GM12892 (cell line): ENCODE measurements at regions not wholly inside any gene's neighbourhood (a gene's known extent, or its start where the extent isn't known, plus 50 kb on each side); places are given as distances from the start of the nearest gene placed in this dataset.

ENCODE experiments used
- DNase-seq: peaks from one replicate; pipeline ENCODE4 v3.0.0; 2011; ENCODE audit not compliant: insufficient read length
- FAIRE-seq: peaks from 2 replicates; lab custom pipeline; 2011; peaks lifted over from hg19 to GRCh38; lab: Jason Lieb, UNC
- POLR2A ChIP-seq: IDR thresholded peaks from 2 replicates; pipeline ENCODE4 v1.6.1; 2011; ENCODE audit warnings: low read depth, low read length, control low read depth
- POLR2AphosphoS5 ChIP-seq: IDR thresholded peaks from 2 replicates; pipeline ENCODE4 v1.6.1; 2011; ENCODE audit warnings: low read depth, low read length, control low read depth
- TAF1 ChIP-seq: IDR thresholded peaks from 2 replicates; pipeline ENCODE4 v1.6.1; 2011; ENCODE audit warnings: low read depth, mild to moderate bottlenecking, control low read depth, low read length, borderline replicate concordance

GRCh38 chr16:64749346-64749745, 372.5 kb downstream of the CDH11 start:
- TF ChIP-seq POLR2AphosphoS5 (no peak), TAF1 (no peak)
- FAIRE-seq (no peak), DNase-seq (no peak)

GRCh38 chr16:64745258-64745930, 376.5 kb downstream of the CDH11 start:
- DNase-seq (no peak), FAIRE-seq (no peak)

GRCh38 chr16:64742455-64743223, 379.2 kb downstream of the CDH11 start:
- TF ChIP-seq TAF1 (no peak), POLR2AphosphoS5 (no peak), POLR2A (no peak)
- no peak for DNase-seq
- no peak for FAIRE-seq

More at GRCh38 chr16:64745258-64745930, 376.5 kb downstream of the CDH11 start:
- TF ChIP-seq TAF1: no peak

- DNase-seq: no peak
- TF ChIP-seq POLR2A: no peak
- TF ChIP-seq TAF1: no peak
- TF ChIP-seq POLR2AphosphoS5: no peak
- no peak for FAIRE-seq
Measured at GRCh38 chr16:64740261-64740660, 381.6 kb downstream of the CDH11 start.

- FAIRE-seq: no peak
- no peak for DNase-seq
- TF ChIP-seq POLR2A: no peak
- TF ChIP-seq TAF1: no peak
- no peak for TF ChIP-seq POLR2AphosphoS5
Measured at GRCh38 chr16:64738321-64738960, 383.4 kb downstream of the CDH11 start.

- DNase-seq (no peak), FAIRE-seq (no peak)
- TF ChIP-seq POLR2AphosphoS5 (no peak), TAF1 (no peak), POLR2A (no peak)
Measured at GRCh38 chr16:64736857-64737256, 385.0 kb downstream of the CDH11 start.

- no peak for TF ChIP-seq POLR2A
- TF ChIP-seq TAF1: no peak
- TF ChIP-seq POLR2AphosphoS5: no peak
- no peak for FAIRE-seq
- no peak for DNase-seq
Measured at GRCh38 chr16:64731891-64732290, 390.0 kb downstream of the CDH11 start.

GRCh38 chr16:64730261-64730660, 391.6 kb downstream of the CDH11 start:
- no peak for DNase-seq
- no peak for FAIRE-seq
- no peak for TF ChIP-seq TAF1
- TF ChIP-seq POLR2AphosphoS5: no peak
- TF ChIP-seq POLR2A: no peak

GRCh38 chr16:64724339-64724738, 397.5 kb downstream of the CDH11 start:
- TF ChIP-seq POLR2AphosphoS5 (no peak), POLR2A (no peak), TAF1 (no peak)
- DNase-seq (no peak), FAIRE-seq (no peak)

GRCh38 chr16:64718486-64718885, 403.4 kb downstream of the CDH11 start:
- no peak for TF ChIP-seq TAF1
- no peak for TF ChIP-seq POLR2AphosphoS5
- no peak for TF ChIP-seq POLR2A
- DNase-seq (no peak), FAIRE-seq (no peak)

- FAIRE-seq (no peak), DNase-seq (no peak)
- no peak for TF ChIP-seq POLR2AphosphoS5
- no peak for TF ChIP-seq POLR2A
- no peak for TF ChIP-seq TAF1
Measured at GRCh38 chr16:64717871-64718270, 404.0 kb downstream of the CDH11 start.
